Liver (tissue), 3 donors: ENCODE measurements at regions not wholly inside any gene's neighbourhood (a gene's known extent, or its start where the extent isn't known, plus 50 kb on each side); places are given as distances from the start of the nearest gene placed in this dataset.

Experiments
- EGR1 ChIP-seq, 2 donors: IDR thresholded peaks; 2 replicates each; pipeline ENCODE4 v1.6.1; 2016 to 2018; ENCODE audit warnings: antibody characterized with exemption in 2 of 2, low read depth in 2 of 2
- FOXA1 ChIP-seq: IDR thresholded peaks from 2 replicates; pipeline ENCODE4 v1.6.1; 2016; ENCODE audit warnings: antibody characterized with exemption
- GABPA ChIP-seq, 2 donors: IDR thresholded peaks in 1 of 2; conservative IDR thresholded peaks in 1 of 2; 2 replicates each; pipeline ENCODE4 v1.6.1; 2016; ENCODE audit warnings: antibody characterized with exemption in 2 of 2, mild to moderate bottlenecking in 1 of 2, moderate library complexity in 1 of 2
- HNF4G ChIP-seq: IDR thresholded peaks from 2 replicates; pipeline ENCODE4 v1.6.1; 2016; ENCODE audit warnings: antibody characterized with exemption
- JUND ChIP-seq, 2 donors: IDR thresholded peaks; 2 replicates each; pipeline ENCODE4 v1.6.1; 2016; ENCODE audit warnings: antibody characterized with exemption in 2 of 2
- RAD21 ChIP-seq, 2 donors: IDR thresholded peaks; 2 replicates each; pipeline ENCODE4 v1.6.1; 2016; ENCODE audit warnings: antibody characterized with exemption in 2 of 2, mild to moderate bottlenecking in 2 of 2
- SP1 ChIP-seq: IDR thresholded peaks from 2 replicates; pipeline ENCODE4 v1.6.1; 2018; ENCODE audit warnings: antibody characterized with exemption, mild to moderate bottlenecking
- TAF1 ChIP-seq: conservative IDR thresholded peaks from 2 replicates; pipeline ENCODE4 v1.6.1; 2016; ENCODE audit warnings: antibody characterized with exemption, mild to moderate bottlenecking
- YY1 ChIP-seq: IDR thresholded peaks from 2 replicates; pipeline ENCODE4 v1.6.1; 2016; ENCODE audit warnings: antibody characterized with exemption, mild to moderate bottlenecking
- TF ChIP-seq, protein P1 (sequence below): fragments of 150-350 bp; IDR thresholded peaks from 2 replicates; pipeline ENCODE4 v1.5.1; 2017; ENCODE audit warnings: improper control_type of control experiment, low read depth, low read length; ENCODE audit not compliant: missing input control
- TF ChIP-seq, protein P2 (sequence below): IDR thresholded peaks from 2 replicates; pipeline ENCODE4 v1.6.1; 2016; ENCODE audit warnings: antibody characterized with exemption
- TF ChIP-seq, protein P3 (sequence below): IDR thresholded peaks from 2 replicates; pipeline ENCODE4 v1.6.1; 2016; ENCODE audit warnings: antibody characterized with exemption
- TF ChIP-seq, protein P4 (sequence below): IDR thresholded peaks from 2 replicates; pipeline ENCODE4 v1.6.1; 2016; ENCODE audit warnings: antibody characterized with exemption
- TF ChIP-seq, protein P5 (sequence below): IDR thresholded peaks from 2 replicates; pipeline ENCODE4 v1.6.1; 2016; ENCODE audit warnings: antibody characterized with exemption, mild to moderate bottlenecking
- donor health status: healthy.
- donor health status: healthy.

DNA sequence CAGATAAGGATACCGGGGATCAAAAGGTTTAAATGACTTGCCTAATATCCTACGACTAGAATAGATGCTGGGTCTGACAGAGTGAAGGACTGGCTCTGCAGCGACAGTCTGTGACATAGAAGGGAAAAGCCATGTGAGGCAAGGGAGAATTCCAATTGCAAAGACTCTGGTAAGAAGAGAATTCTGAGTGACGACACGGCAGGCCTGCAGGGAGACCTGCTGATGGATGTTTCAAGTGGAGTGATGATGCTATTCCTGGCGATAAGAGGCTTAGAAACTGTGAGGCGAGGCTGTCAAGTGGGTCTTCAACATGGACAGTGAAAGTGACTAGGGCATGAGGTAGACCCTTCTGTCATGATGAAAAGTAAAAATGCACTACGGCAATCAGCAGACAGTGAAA, 176.6 kb upstream of the PBX1 start:
- TF ChIP-seq EGR1 (IDR thresholded peaks at IDR 0.05; ENCODE audit: low read depth in 2 of 2) (no peak), SP1 (no peak), GABPA (IDR thresholded peaks at IDR 0.05 in 1 of 2, conservative IDR thresholded peaks at IDR 0.05 in 1 of 2) (no peak), TAF1 (no peak), JUND (IDR thresholded peaks at IDR 0.05) (no peak), RAD21 (IDR thresholded peaks at IDR 0.05) (no peak), YY1 (no peak), HNF4G (no peak), FOXA1 (no peak)
- TF ChIP-seq, protein P1, sequence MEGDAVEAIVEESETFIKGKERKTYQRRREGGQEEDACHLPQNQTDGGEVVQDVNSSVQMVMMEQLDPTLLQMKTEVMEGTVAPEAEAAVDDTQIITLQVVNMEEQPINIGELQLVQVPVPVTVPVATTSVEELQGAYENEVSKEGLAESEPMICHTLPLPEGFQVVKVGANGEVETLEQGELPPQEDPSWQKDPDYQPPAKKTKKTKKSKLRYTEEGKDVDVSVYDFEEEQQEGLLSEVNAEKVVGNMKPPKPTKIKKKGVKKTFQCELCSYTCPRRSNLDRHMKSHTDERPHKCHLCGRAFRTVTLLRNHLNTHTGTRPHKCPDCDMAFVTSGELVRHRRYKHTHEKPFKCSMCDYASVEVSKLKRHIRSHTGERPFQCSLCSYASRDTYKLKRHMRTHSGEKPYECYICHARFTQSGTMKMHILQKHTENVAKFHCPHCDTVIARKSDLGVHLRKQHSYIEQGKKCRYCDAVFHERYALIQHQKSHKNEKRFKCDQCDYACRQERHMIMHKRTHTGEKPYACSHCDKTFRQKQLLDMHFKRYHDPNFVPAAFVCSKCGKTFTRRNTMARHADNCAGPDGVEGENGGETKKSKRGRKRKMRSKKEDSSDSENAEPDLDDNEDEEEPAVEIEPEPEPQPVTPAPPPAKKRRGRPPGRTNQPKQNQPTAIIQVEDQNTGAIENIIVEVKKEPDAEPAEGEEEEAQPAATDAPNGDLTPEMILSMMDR = no peak
- TF ChIP-seq, protein P2, sequence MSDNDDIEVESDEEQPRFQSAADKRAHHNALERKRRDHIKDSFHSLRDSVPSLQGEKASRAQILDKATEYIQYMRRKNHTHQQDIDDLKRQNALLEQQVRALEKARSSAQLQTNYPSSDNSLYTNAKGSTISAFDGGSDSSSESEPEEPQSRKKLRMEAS = no peak
- TF ChIP-seq, protein P3, sequence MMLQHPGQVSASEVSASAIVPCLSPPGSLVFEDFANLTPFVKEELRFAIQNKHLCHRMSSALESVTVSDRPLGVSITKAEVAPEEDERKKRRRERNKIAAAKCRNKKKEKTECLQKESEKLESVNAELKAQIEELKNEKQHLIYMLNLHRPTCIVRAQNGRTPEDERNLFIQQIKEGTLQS = no peak
- TF ChIP-seq, protein P4, sequence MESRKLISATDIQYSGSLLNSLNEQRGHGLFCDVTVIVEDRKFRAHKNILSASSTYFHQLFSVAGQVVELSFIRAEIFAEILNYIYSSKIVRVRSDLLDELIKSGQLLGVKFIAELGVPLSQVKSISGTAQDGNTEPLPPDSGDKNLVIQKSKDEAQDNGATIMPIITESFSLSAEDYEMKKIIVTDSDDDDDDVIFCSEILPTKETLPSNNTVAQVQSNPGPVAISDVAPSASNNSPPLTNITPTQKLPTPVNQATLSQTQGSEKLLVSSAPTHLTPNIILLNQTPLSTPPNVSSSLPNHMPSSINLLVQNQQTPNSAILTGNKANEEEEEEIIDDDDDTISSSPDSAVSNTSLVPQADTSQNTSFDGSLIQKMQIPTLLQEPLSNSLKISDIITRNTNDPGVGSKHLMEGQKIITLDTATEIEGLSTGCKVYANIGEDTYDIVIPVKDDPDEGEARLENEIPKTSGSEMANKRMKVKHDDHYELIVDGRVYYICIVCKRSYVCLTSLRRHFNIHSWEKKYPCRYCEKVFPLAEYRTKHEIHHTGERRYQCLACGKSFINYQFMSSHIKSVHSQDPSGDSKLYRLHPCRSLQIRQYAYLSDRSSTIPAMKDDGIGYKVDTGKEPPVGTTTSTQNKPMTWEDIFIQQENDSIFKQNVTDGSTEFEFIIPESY = no peak
- TF ChIP-seq, protein P5, sequence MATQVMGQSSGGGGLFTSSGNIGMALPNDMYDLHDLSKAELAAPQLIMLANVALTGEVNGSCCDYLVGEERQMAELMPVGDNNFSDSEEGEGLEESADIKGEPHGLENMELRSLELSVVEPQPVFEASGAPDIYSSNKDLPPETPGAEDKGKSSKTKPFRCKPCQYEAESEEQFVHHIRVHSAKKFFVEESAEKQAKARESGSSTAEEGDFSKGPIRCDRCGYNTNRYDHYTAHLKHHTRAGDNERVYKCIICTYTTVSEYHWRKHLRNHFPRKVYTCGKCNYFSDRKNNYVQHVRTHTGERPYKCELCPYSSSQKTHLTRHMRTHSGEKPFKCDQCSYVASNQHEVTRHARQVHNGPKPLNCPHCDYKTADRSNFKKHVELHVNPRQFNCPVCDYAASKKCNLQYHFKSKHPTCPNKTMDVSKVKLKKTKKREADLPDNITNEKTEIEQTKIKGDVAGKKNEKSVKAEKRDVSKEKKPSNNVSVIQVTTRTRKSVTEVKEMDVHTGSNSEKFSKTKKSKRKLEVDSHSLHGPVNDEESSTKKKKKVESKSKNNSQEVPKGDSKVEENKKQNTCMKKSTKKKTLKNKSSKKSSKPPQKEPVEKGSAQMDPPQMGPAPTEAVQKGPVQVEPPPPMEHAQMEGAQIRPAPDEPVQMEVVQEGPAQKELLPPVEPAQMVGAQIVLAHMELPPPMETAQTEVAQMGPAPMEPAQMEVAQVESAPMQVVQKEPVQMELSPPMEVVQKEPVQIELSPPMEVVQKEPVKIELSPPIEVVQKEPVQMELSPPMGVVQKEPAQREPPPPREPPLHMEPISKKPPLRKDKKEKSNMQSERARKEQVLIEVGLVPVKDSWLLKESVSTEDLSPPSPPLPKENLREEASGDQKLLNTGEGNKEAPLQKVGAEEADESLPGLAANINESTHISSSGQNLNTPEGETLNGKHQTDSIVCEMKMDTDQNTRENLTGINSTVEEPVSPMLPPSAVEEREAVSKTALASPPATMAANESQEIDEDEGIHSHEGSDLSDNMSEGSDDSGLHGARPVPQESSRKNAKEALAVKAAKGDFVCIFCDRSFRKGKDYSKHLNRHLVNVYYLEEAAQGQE = no peak
